HG03196 (cell line): ENCODE measurements at regions not wholly inside any gene's neighbourhood (a gene's known extent, or its start where the extent isn't known, plus 50 kb on each side); places are given as distances from the start of the nearest gene placed in this dataset.

Source experiments
- ATAC-seq: cut with Tn5 transposase; IDR thresholded peaks from one replicate; pipeline ENCODE4 v1.9.1; 2021; ENCODE audit not compliant: unreplicated experiment

- no peak for ATAC-seq
Measured at GRCh38 chr5:145222622-145223021, 612.5 kb downstream of the PRELID2 start.

DNA sequence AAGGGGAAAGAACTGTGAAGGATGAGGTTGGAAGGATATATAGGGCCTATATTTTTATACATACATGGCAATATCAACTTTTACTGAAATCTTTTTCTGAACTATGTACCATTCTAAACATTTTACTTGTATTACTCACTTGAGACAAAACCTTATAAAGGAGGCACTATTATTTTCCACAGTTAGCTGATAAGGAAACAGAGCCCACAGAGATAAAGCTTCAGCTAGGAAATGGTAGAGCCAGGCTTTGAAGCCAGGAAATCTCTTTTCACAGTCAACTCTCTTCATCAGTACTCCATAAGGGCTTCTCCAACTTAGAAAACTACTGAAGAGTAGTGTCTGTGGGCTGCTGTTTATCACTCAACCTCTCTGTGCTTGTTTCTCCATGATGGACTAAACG, 613.7 kb downstream of the PRELID2 start:
- no peak for ATAC-seq

- ATAC-seq: no peak
Measured at GRCh38 chr5:145220481-145220880, 614.7 kb downstream of the PRELID2 start.

DNA sequence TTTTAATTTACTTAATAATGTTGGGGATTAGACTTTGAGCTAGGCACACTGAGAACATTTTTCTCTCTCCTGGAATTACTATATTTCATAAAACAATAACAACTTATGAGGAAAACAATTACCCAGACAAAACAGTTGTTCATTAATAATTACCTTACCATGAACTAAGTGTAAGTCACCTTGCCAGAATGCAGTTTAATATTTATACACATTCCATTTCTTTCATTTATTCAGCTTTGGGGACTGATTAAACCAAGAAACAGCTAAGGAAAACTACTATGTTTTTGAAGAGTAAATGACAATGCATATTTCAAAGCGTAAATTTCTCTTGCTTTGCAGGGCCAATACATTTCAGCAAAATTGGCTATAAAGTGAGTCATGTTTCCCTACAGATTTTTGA, 616.2 kb downstream of the PRELID2 start:
- no peak for ATAC-seq

- no peak for ATAC-seq
Measured at GRCh38 chr5:145218019-145218418, 617.1 kb downstream of the PRELID2 start.

GRCh38 chr5:145210020-145210419, 625.1 kb downstream of the PRELID2 start:
- ATAC-seq: no peak

GRCh38 chr5:145205546-145205945, 629.6 kb downstream of the PRELID2 start:
- ATAC-seq: no peak

DNA sequence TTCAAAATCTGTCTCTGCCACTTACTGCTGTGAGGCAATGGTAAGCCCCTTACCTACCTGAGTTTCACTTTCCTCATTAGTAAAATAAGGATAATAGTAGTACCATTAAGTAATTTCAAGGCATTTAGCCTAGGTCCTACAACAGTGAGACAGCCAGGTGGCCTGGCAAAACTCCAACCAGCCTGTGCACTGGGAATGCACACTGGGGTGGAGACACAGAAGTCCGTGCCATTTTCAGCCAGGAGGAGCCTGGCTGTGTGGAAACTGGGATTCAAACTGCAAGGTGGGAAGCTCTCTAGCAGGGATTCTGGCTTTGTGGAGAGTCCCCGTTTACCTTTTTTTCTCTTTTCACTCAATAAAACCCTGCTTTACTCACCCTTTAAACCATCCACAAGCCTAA, 630.4 kb downstream of the PRELID2 start:
- no peak for ATAC-seq

GRCh38 chr5:145203193-145203592, 631.9 kb downstream of the PRELID2 start:
- no peak for ATAC-seq

GRCh38 chr5:145198525-145199260, 636.4 kb downstream of the PRELID2 start:
- ATAC-seq: no peak

DNA sequence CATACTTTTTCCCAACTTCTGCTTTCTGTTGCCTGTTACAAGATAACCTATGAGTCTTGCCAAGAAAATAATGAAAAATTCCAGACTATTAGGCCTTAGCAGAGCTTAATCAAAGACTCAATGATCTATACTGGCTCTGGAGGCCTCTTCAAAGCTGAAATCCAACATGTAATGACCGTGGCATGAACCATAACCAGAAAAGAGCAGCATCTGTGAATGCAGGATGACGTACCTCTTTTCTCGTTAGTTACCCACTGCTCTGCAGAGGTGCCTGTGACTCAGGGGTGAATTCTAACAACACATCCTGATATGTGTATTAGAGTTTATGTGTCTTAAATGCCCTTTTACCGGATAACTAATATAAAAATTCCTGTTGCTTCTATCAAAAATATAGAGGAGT, 645.4 kb downstream of the PRELID2 start:
- ATAC-seq: no peak

DNA sequence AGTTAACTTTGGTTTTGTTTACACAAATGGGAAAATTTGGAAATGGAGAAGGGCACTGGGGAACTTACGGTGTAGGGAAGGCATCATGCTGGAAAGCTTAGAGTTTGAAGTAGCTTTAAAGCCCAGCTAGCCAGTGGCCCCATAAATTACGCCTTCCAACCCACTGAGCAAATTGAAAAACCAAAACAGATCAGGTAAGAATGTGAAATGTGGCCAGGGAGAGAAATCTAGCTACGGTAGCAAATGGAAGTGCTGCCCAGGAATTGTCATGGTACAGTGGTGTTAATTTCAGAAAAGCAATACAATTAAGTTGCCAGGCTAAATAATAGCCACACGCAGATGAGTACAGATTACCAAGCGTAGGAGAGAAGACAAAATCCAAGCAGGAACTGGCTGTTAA, 654.8 kb downstream of the PRELID2 start:
- no peak for ATAC-seq

GRCh38 chr5:145178641-145179523, 656.3 kb downstream of the PRELID2 start:
- ATAC-seq: no peak

DNA sequence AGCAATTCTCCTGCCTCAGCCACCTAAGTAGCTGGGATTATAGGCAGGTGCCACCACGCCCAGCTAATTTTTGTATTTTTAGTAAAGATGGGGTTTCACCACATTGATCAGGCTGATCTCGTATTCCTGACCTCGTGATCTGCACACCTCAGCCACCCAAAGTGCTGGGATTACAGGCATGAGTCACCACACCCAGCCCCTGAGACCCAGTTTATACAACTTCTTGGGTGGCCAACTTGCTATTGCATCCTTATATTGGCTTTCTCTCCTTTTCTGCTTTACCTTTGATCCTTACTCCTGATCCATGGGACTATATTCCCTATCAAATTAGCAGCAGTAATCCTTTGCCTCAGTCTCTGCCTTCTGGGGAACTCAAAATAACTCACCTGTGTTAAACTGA, 659.1 kb downstream of the PRELID2 start:
- ATAC-seq: no peak

DNA sequence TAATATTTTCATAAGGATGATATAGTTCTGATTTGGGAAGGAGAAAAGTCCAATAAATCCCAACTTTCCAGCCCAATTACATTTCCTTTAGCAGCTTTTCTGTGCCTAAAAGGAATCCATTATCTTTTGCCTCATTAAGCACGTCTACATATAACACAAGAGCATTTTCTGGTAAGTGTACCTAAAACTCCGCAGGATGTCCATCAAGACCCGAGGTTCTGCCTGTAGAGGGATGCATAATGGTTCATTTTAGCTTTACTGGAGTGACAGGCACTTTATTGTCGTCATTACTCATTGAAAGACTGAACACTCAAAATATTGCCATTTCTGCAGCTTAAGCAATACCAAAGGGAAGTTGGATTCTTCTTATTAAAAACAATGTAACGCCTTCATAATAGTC, 669.0 kb downstream of the PRELID2 start:
- no peak for ATAC-seq

- no peak for ATAC-seq
Measured at GRCh38 chr5:145163876-145164275, 671.3 kb downstream of the PRELID2 start.

DNA sequence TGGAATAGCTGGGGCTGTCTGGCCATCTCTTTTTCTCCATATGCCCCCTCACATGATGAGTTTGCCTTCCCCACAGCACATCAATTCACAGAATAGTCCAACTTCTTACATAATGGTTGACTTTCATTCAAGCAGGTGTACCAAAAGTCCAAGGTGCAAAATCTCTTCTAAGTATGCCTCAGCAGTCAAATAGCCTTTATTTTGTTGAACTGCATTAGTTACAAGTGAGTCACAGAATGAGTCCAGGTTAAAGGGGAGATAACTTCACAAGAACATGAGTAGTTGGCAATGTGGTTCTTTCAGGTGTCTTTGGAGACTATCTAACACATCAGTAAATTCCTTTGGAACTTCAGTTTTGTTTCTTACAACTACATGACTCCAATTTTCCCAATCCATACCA, 672.5 kb downstream of the PRELID2 start:
- no peak for ATAC-seq

- ATAC-seq: no peak
Measured at GRCh38 chr5:145161391-145161790, 673.8 kb downstream of the PRELID2 start.

- no peak for ATAC-seq
Measured at GRCh38 chr5:145160679-145161078, 674.5 kb downstream of the PRELID2 start.

GRCh38 chr5:145158730-145159129, 676.4 kb downstream of the PRELID2 start:
- ATAC-seq: no peak

- no peak for ATAC-seq
Measured at GRCh38 chr5:145157841-145158240, 677.3 kb downstream of the PRELID2 start.

DNA sequence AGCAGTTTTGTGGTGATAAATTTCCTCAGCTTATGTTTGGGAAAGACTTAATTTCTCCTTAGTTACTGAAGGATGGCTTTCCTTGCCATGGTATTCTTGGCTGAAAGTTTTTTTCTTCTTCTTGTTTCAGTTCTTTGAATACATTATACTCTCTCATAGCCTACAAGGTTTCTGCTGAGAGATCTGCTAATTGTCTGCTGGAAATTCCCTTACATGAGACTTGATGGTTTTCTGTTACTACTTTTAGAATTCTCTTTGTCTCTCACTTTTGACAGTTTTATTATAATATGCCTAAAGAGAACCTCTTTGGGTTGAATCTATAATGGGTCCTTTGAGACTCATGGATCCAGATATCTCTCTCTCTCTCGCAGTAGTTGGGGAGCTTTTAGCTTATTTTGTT, 693.6 kb downstream of the PRELID2 start:
- no peak for ATAC-seq
